Dendritic cell treated with granulocyte-macrophage colony-stimulating factor and Interleukin-4, amounts not matched to agents 40 ng/mL and 50 ng/mL, for 4 days (primary cell): ENCODE measurements at regions not wholly inside any gene's neighbourhood (a gene's known extent, or its start where the extent isn't known, plus 50 kb on each side); places are given as distances from the start of the nearest gene placed in this dataset.

ENCODE experiments used
- H3K27ac Mint-ChIP-seq: one replicate; pipeline ENCODE4 v1.8.0; 2022; ENCODE audit warnings: mild to moderate bottlenecking, mixed read lengths
- H3K27me3 Mint-ChIP-seq: one replicate; pipeline ENCODE4 v1.8.0; 2022; ENCODE audit warnings: mild to moderate bottlenecking, mixed read lengths
- H3K36me3 Mint-ChIP-seq: one replicate; pipeline ENCODE4 v1.8.0; 2022; ENCODE audit warnings: low read depth, mixed read lengths
- H3K4me1 Mint-ChIP-seq: one replicate; pipeline ENCODE4 v1.8.0; 2022; ENCODE audit warnings: low read depth, mixed read lengths
- H3K4me3 Mint-ChIP-seq: one replicate; pipeline ENCODE4 v1.8.0; 2022; ENCODE audit warnings: mild to moderate bottlenecking, moderate library complexity, mixed read lengths
- H3K9me3 Mint-ChIP-seq: one replicate; pipeline ENCODE4 v1.8.0; 2022; ENCODE audit warnings: mixed read lengths
- intact Hi-C: fragments of 100-400 bp; cut with micrococcal nuclease; formaldehyde crosslinking; loops from one replicate; pipeline ENCODE4 v1.15.0; 2022

DNA sequence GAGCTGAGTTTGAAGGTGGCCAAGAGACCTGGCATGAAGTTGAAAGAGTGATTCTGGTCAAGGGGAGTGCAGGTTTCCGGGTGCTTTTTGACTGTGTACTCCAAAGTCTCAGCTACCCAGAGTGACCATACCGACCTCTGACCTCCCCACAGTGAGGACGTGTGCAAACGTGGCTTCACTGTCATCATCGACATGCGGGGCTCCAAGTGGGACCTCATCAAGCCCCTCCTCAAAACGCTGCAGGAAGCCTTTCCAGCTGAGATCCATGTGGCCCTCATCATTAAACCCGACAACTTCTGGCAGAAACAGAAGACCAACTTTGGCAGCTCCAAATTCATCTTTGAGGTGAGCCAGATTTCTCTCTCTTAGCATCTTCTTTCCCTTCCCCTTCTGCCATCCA lies 272.4 kb upstream of the ROPN1 start:
- peaks cover 1% of the 10 kb centered on the region for H3K27me3 Mint-ChIP-seq

DNA sequence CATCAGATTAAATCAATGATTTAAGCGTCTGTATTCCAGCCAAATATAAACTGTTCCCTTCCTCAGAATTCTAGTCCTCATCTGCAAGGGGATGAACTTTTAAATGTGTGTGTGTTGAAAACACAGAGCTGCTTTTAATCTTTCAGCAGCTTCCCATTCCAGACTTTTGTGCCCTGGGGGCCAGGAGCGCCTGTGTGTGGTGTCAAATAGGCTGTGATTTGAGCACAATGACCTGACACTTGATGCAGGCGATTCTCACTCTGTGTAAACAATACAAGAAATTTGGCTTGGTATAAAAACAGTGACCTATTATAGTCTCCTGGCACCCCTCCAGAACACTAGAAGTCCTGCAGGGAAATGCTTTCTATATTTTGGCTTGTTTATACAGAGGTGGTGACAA lies 274.6 kb upstream of the ROPN1 start:
- H3K27me3 Mint-ChIP-seq = peaks cover 1% of the 10 kb centered on the region
- intact Hi-C loops = no loop called here
- H3K36me3 Mint-ChIP-seq = no peaks in the 10 kb centered on the region
- H3K4me1 Mint-ChIP-seq = no peaks in the 10 kb centered on the region
- H3K9me3 Mint-ChIP-seq = no peaks in the 10 kb centered on the region
- no peak overlapping the region for H3K27ac Mint-ChIP-seq
- no peak overlapping the region for H3K4me3 Mint-ChIP-seq

More for the DNA sequence above, 272.4 kb upstream of the ROPN1 start:
- Mint-ChIP-seq H3K9me3 (no peaks in the 10 kb centered on the region), H3K4me1 (no peaks in the 10 kb centered on the region), H3K4me3 (no peak overlapping the region), H3K27ac (no peak overlapping the region), H3K36me3 (no peaks in the 10 kb centered on the region)
- intact Hi-C loops = no loop called here

DNA sequence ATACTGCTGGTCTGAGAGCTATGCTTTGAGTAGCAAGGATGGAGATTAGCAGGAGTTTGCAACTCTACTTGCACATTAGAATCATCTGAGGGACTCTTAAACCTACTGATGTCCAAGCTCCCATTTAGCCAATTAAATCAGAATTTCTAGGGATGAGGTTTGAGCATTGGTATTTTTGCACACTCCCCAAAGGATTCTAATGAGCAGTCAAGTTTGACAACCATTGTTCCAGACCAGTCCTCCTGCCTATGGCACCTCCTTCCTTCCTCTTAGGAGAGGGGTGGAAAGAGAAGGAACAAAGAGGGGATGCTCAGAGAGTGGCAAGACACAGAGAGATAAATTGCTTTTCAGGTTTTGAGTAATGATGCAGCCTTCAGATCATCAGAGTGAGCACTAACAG lies 275.5 kb upstream of the ROPN1 start:
- intact Hi-C loops = no loop called here
- no peak overlapping the region for H3K4me3 Mint-ChIP-seq
- H3K27me3 Mint-ChIP-seq = peaks cover 1% of the 10 kb centered on the region
- no peaks in the 10 kb centered on the region for H3K36me3 Mint-ChIP-seq
- no peak overlapping the region for H3K27ac Mint-ChIP-seq
- no peaks in the 10 kb centered on the region for H3K9me3 Mint-ChIP-seq
- no peaks in the 10 kb centered on the region for H3K4me1 Mint-ChIP-seq

DNA sequence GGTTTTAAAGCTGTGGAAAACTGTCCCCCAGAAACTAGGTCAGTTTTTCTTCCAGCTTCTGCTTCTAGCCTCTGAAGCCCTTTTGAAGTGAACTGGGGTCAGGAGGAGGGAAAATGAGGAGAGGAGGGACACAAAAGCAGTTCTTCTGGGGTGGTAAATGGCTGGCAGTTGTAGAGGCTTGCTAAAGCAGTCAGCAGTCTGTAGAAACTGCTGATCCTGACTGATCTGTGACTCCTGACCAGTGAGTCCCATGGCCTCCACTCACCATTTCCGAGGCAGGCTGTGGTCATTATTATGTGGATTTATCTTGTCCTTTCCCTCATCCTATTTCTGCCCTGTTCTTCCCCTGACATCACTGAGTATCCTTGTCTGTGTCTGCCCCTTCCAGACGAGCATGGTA lies 276.4 kb upstream of the ROPN1 start:
- no peaks in the 10 kb centered on the region for H3K36me3 Mint-ChIP-seq
- no peaks in the 10 kb centered on the region for H3K4me1 Mint-ChIP-seq
- H3K4me3 Mint-ChIP-seq = no peak overlapping the region
- H3K27ac Mint-ChIP-seq = no peak overlapping the region
- no peaks in the 10 kb centered on the region for H3K9me3 Mint-ChIP-seq
- intact Hi-C loops = no loop called here
- H3K27me3 Mint-ChIP-seq = peaks cover 1% of the 10 kb centered on the region

DNA sequence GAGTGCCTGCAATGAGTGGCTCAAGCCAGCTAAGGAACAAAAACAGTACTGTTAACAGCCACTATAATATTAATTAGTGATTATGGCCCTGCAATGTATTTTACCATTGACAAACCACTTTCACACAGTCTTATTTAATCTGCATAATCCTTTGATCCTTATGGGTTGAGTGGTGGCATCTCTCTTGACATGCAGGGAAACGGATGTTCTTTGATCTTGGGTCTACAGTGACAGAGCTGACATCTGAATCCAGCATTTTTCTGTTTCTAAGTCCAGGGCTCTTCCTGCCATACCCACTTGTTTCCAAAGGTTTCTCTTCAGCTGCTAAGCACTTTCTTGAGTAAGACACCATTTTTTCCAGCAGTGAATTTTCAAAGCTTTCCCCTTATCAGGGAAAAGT lies 277.7 kb upstream of the ROPN1 start:
- Mint-ChIP-seq H3K27me3 (peaks cover 1% of the 10 kb centered on the region), H3K27ac (no peak overlapping the region), H3K9me3 (no peaks in the 10 kb centered on the region), H3K4me3 (no peak overlapping the region), H3K4me1 (no peaks in the 10 kb centered on the region), H3K36me3 (no peaks in the 10 kb centered on the region)
- intact Hi-C loops = no loop called here

DNA sequence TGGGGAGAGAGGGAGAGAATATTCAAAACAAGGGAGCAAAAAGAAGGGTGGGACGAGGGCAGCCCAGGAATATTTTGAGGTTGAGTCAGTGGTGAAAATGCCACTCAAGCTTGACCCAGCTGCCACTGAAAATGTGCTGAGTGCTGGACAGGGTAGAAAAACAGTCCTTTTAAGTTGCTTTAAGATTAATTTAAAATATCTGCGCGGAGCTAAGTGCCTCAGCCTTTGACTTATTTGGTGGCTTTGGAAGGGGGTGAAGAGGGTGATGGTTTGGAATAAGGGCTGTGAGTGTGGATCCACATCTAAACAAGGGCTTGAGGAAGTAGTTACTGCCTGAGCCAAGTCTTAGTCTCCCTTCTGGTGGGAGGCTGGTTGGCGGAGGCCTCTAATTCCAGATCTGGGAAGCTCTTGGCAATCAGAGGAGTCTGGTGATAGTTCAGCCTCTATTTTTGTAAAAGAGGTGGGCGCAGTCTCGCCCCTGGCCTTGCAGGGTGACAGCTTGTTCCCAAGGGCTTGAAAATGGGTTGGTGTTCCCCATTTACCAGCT lies 280.8 kb upstream of the ROPN1 start:
- intact Hi-C loops = no loop called here
- Mint-ChIP-seq H3K27ac (no peak overlapping the region), H3K9me3 (no peaks in the 10 kb centered on the region), H3K36me3 (no peaks in the 10 kb centered on the region), H3K4me1 (no peaks in the 10 kb centered on the region), H3K4me3 (no peak overlapping the region), H3K27me3 (peaks cover 1% of the 10 kb centered on the region)

DNA sequence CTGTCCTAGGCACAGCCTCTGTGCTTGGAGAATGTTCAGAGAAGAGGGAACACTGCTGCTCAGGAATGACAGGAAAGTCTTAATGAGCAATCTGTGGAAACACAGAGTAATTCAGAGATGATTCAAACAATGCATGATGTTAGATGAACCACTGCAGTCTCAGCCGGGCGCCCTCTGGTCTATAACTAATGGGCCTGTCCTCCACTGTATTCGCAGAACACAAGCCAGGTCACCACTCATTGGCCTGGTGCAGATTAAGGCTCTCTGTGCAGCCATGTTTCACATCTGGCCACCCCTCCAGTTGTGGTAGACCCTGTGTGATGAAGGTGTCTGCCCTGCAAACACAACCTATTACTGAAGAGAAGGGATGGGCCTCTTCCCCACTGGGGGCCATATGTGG lies 281.7 kb upstream of the ROPN1 start:
- H3K9me3 Mint-ChIP-seq = no peaks in the 10 kb centered on the region
- H3K27me3 Mint-ChIP-seq = peaks cover 1% of the 10 kb centered on the region
- no peaks in the 10 kb centered on the region for H3K36me3 Mint-ChIP-seq
- H3K4me3 Mint-ChIP-seq = no peak overlapping the region
- no peak overlapping the region for H3K27ac Mint-ChIP-seq
- no peaks in the 10 kb centered on the region for H3K4me1 Mint-ChIP-seq
- intact Hi-C loops = no loop called here

DNA sequence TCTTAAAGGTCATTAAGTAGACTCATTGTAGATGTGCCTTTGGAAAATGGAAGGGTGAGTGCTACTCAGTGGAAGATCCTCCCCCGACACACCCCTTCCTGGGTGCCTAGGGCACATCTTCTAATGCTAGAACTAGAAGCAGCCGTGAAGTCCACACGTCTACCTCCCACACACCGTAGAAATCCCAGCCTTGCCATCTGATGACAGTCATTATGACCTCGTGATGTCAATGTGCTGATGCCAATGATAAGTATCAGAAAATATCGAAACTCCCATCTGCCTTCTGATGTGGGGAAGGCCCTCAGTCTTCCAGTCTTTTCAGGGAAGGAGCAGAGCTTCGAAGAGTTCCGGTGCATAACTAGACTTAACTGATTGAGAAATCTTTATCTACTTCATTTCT lies 282.1 kb upstream of the ROPN1 start:
- no peaks in the 10 kb centered on the region for H3K36me3 Mint-ChIP-seq
- no peak overlapping the region for H3K27ac Mint-ChIP-seq
- H3K4me3 Mint-ChIP-seq = no peak overlapping the region
- intact Hi-C loops = no loop called here
- H3K27me3 Mint-ChIP-seq = no peaks in the 10 kb centered on the region
- no peaks in the 10 kb centered on the region for H3K9me3 Mint-ChIP-seq
- H3K4me1 Mint-ChIP-seq = no peaks in the 10 kb centered on the region

DNA sequence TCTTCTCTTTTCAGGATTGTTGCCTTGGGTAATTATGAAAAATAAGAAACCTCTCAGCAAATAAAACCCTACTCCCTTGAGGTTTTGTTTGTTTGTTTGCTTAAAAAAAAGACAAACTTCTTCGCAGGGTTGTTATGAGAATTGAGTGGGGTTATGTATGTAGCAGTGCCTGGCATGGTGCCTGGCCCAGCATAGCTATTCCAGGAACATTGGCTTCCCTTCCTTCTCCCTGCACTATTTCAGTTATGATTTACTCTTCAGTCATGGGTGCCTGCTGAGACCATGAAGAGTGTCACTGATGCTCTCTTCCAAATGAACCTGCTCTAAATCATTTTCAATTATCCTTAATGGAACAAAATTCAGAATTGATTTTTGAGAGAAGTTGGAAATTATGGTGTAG lies 283.5 kb upstream of the ROPN1 start:
- Mint-ChIP-seq H3K27me3 (peaks cover 3% of the 10 kb centered on the region), H3K27ac (no peak overlapping the region), H3K4me3 (no peak overlapping the region), H3K36me3 (no peaks in the 10 kb centered on the region), H3K4me1 (no peaks in the 10 kb centered on the region), H3K9me3 (no peaks in the 10 kb centered on the region)
- intact Hi-C loops = no loop called here

DNA sequence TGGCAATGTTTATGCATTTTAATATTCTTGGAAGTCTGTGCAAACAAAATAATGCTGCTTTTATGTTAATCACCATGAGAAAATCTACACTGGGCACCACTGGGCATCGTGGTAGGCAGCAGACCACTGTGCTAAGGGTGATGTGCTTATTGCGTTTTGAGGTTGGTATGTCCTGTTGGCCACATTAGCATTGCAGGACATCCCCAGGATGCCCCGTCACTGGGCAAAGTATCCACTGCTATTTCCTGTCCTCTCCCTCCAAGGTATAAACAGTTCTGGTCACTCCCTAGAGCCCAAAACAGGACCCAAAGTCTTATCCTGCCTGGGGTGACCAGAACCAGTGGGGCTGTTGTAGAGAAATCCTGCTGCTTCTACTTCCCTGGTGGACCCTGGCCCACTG lies 284.2 kb upstream of the ROPN1 start:
- no peaks in the 10 kb centered on the region for H3K4me1 Mint-ChIP-seq

DNA sequence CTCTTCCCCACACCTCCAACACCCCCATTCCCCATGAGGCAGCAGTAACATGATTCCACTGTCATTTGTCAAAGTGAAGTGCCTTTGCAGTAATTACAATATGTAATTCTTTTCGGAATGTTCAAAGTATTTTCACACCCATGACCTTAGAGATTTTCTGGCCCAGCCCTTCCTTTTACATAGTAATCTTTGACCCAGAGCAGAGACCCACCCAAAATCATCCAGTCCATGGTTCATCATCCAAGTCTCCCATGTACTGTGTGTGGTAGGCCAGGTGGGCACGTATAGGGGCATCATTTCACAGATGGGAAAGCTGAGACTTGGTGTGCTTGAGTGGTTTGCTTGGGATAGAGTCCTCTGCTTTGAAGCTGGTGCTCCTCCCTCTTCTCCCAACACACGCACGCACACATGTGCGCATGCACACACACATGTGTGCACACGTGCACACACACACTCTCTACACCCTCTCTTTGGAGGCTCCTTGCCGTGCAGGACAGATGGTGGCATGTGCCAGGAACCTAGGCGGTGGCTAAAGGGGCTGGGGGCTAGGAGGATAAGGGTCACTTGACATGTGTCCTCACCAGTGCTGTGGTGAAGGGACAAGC lies 284.7 kb upstream of the ROPN1 start:
- no peak overlapping the region for H3K27ac Mint-ChIP-seq
- H3K4me1 Mint-ChIP-seq = no peaks in the 10 kb centered on the region
- no peaks in the 10 kb centered on the region for H3K9me3 Mint-ChIP-seq
- H3K27me3 Mint-ChIP-seq = peaks cover 4% of the 10 kb centered on the region
- no peak overlapping the region for H3K4me3 Mint-ChIP-seq
- no peaks in the 10 kb centered on the region for H3K36me3 Mint-ChIP-seq
- intact Hi-C loops = no loop called here

More for the DNA sequence above, 284.2 kb upstream of the ROPN1 start:
- no peak overlapping the region for H3K4me3 Mint-ChIP-seq
- peaks cover 4% of the 10 kb centered on the region for H3K27me3 Mint-ChIP-seq
- no peaks in the 10 kb centered on the region for H3K9me3 Mint-ChIP-seq
- no peak overlapping the region for H3K27ac Mint-ChIP-seq
- H3K36me3 Mint-ChIP-seq = no peaks in the 10 kb centered on the region
- intact Hi-C loops = no loop called here

DNA sequence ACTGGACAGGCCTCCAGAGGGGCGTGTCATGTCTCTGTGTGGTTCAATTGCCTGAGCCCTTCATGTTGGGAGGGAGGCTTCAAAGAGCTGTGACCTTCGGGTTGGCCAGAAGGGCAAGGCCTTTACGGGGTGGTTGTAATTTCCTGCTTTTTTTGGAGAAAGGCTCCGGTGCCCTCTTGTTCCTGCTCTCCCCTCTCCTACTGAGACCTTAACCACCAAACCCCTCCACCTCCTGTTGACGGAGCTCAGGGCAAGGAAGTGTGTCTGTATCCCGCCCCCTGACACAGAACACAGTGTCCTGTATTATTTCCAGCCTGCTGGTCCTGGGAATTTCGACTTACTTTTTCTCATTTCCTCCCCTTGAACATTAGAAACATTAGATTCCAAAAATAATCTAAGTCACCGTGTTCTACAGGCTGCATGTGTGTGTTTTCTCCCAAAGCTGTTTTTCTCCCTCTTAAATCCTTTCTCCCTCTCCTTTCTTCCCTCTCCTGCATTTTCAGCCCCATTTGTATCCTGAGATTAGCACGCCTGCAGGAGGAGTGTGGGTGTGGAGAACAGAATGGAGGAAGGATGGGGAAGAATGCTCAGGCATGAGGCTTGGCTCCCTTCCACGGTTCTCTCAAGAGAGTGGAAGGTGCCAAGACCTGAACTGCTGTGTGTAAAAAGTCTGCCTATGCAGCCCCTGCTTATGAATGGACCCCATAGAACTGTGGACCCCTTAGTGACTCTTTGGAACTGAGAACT lies 285.4 kb upstream of the ROPN1 start:
- H3K9me3 Mint-ChIP-seq = no peaks in the 10 kb centered on the region
- H3K4me1 Mint-ChIP-seq = no peaks in the 10 kb centered on the region
- intact Hi-C loops = no loop called here
- H3K27ac Mint-ChIP-seq = no peak overlapping the region
- H3K27me3 Mint-ChIP-seq = peaks cover 6% of the 10 kb centered on the region
- no peak overlapping the region for H3K4me3 Mint-ChIP-seq
- H3K36me3 Mint-ChIP-seq = no peaks in the 10 kb centered on the region

DNA sequence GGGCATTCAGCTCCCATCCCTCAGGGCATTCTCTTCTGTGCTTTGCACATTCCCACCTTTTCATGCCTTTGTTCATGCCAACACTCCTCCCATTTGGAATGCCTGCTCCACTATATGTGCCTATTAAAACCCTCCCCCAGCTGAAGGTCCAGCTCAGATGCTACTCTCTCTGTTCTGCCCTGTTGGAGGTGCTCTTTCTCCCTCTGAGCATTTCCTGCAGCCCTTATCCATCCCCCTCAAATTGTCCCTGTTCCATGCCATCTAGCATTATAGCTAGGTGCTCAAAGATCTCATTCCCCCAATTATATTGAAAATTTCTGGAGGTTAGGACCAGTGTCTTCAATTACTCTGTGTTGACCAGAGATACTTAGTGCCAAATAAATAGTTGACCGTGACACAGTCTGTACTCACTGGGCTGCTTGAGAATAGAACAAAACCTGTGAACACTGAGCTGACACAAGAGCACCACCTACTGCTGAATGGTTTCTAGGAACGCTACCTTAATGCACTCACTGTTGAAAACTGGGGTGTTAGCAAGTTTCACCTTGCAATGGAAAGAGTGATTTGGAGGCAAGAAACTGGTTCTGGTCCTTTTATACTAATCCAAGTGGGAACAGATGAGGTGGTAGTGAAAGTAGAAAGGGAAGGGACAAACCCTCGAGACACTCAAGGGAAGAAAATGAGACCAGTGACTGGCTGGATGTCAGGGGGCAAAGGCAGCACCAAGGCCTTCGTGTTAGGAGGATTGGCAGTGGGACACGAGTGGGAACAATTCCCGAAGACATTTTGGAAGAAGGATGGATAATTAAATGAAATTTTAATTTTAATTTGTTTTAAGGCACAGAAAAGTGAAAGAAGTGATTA lies 289.8 kb upstream of the ROPN1 start:
- H3K27me3 Mint-ChIP-seq = peaks cover 6% of the 10 kb centered on the region
- no peak overlapping the region for H3K4me3 Mint-ChIP-seq
- no peak overlapping the region for H3K27ac Mint-ChIP-seq
- intact Hi-C loops = no loop called here
- H3K36me3 Mint-ChIP-seq = no peaks in the 10 kb centered on the region
- no peaks in the 10 kb centered on the region for H3K4me1 Mint-ChIP-seq
- H3K9me3 Mint-ChIP-seq = no peaks in the 10 kb centered on the region
